Midbrain (tissue), 1 donor: ENCODE measurements at regions not wholly inside any gene's neighbourhood (a gene's known extent, or its start where the extent isn't known, plus 50 kb on each side); places are given as distances from the start of the nearest gene placed in this dataset.
A peak's percentile ranks its signal among the peaks of the same experiment; 100 is the strongest.
"Not testable (repeated sequence)": the region's sequence is repeated elsewhere in the genome, so short reads cannot be mapped to it uniquely, and the experiment has no call there.

Experiments
- DNase-seq: peaks from one replicate; lab custom pipeline; 2025; lab: John Stamatoyannopoulos, UW

DNA sequence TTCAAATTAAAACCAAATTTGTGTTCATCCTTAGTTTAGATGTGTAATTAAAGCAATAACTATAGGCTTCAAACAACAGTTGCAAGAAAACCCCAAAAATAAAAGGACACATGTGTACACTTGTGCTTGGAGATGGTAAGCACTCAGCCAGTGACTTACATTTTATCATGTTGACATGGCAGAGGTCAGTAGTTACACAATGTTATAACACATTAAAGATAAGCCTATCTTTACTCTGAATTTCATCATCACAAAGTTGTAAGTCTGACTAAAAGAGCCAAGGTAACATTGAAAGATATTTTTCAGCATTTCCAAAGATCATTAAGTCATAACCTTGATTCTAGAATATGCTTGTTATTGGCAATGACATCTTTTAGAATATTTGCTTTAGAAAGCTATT is 98.5 kb upstream of the PNPLA4 start:
- no peak for DNase-seq

DNA sequence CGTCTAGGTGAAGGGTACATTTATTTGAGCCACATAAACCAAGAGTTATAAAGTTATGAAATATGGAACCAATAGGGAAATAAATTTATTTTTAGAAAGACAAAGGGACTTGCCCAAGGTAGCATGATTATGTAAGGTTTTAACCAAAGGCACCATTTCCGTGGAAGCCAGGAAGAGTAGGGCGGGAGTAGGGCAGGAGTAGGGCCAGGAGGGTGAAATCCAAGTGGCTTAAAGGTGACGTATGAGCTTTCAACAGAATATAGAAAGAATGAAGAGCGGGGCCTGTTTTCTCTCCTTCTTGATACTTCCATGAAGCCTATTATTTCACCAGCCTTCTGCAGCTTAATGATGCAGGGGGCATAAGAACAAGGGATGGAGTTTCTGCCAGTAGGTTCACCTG is 91.7 kb upstream of the PNPLA4 start:
- DNase-seq, result no peak

DNA sequence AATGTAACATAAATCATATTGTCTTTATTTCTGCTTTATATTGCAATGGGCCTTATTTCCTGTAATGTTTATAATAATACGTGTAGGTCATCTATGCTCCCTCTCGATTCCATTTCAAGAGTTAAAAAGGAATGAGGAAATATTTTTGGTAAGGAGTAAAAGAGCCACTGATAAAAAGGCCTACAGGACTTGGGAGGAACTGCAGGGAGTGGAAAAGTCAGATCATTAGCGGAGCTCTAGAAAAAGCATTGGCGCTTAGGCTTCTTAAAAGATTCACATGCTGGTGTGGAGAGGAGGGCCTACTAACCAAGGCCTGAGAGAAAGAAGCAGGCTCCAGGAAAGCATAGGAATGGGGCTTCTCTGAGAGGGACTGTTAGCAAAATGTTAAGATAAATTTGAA is 82.9 kb upstream of the PNPLA4 start:
- DNase-seq, result no peak

DNA sequence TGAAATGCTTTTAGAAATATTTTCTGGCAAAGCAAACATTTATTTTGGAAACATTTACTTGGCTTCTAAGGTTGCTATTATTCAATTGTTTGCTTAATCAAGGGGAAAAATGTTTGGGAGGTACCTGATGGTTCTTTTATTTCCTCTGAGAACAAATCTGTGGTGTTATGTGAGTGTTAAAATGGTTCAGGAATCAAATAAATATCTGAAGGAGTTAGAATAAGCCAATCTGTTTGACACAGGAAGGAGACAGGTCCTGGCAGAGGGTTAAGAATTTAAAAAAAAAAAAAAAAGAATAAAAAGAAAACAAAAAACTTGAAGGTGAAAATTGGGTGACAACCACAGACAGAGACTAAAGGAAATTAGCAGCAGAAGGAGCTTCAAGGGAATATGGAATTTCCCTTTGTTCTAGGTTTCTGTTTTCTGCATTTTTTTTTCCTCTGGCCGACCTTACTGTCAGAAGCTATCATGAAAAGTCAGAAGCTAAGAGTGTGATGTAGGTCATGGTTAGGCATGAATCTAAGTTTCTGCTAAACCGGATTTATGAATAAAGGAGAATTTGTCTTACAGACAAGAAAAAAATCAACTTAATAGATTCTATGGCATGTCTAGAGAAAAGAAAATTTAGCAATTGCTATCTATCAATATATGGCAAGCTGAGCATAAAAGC is 78.6 kb upstream of the PNPLA4 start:
- no peak for DNase-seq

DNA sequence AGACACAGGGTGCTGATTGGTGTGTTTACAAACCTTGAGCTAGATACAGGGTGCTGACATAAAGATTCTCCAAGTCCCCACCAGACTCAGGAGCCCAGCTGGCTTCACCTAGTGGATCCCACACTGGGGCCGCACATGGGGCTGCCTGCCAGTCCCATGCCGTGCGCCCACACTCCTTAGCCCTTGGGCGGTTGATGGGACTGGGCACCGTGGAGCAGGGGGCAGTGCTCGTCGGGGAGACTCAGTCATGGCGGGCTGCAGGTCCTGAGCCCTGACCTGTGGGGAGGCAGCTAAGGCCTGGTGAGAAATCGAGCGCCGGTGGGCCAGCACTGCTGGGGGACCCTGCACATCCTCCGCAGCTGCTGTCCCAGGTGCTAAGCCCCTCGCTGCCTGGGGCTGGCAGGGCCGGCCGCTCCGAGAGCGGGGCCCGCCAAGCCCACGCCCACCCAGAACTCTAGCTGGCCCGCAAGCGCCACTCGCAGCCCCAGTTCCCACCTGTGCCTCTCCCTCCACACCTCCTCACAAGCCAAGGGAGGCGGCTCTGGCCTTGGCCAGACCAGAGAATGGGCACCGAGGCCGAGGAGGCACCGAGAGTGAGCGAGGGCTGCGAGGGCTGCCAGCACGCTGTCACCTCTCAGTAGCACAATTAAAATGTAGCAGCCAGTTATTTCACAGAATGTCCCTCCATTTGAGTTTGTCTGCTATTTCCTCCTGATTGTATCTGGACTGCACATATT is 76.1 kb upstream of the PNPLA4 start:
- DNase-seq, result no peak

DNA sequence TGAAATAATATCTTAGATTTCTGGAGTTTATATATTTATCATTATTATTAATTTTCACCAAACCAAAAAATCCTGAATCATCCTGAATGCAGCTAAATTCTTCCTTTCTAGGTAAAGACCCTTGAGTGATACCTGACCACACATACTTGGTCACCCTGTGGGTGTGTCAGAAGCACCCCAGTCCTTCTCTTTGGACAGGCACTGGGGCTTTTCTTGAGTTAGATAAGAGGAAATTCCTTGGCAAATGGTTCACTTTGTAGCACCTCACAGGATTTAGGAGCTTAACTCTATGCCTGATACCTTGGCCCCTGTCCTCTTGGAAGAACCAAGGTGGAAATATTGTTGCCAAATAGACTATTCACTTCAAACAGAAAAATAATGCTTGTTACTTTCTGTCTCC is 69.6 kb upstream of the PNPLA4 start:
- DNase-seq, result no peak

DNA sequence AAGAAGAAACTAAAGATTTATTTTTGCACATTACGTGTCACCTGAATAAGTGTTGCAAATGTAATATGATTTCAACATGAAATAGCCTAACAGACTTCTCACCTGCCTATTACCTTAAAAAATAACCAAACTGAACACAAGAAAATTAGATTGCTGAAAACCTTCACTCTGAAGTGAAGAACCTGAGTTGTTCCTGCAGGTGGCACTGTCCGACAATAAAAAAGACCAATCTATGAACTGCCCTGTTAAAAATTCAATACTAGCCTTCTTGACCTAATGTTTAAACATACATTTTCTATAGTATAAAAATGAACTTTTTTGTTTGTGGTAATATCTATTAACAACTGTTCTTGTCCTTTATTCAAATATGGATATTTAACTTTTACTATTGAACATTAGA is 69.2 kb upstream of the PNPLA4 start:
- peak; percentile 20 for DNase-seq

DNA sequence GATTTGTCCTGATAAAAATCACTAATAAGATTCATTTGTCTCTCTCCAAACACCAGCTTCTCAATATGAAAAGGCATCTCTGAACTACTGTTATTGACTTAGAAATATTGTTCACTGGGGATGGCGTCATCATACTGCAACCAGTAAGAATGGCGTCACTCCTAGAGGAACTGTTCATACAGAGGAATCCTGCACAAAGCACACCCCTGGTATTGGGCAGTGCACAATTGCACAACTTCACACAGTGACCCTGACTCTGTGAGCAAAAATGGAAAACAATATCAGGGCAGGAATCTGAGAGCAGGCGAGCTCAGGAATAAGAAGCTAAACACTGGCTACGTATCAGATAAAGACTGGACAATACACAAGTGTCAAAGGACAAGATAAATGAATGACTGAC is 66.7 kb upstream of the PNPLA4 start:
- no peak for DNase-seq

DNA sequence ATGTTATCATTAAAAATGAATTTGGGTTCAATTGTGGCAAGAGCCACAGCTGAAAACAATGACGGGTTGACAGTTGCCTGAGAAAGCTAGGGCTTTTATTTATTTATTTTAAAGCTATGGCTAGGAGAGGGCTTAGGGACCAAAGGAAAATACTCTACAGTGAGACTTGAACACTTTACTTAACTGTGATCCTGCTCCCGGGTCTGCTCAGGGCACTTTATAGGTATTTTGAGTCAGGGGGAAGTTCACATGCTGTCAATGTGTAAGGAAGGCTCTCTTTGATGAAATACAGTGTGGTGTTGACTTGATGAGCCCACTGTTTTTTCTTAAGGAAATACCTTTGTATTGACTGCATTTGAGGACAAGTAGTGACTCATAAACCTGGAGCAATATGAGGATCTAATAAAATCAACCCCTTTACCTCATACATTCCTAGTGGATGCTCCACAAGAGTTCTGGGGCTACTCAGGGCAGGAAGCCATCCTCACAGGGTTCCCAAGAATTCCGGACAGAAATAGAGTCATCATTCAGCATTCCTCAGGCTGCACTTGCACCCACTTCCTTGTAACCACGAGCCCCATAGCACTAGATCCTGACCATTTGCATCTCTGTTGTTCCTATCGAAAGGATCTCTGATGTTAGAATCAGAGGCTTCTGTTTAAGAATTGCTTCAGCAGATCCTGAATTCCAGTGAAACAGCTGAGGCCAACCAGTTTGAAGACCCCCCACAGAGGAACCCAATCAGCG is 61.0 kb upstream of the PNPLA4 start:
- not testable (repeated sequence) for DNase-seq

DNA sequence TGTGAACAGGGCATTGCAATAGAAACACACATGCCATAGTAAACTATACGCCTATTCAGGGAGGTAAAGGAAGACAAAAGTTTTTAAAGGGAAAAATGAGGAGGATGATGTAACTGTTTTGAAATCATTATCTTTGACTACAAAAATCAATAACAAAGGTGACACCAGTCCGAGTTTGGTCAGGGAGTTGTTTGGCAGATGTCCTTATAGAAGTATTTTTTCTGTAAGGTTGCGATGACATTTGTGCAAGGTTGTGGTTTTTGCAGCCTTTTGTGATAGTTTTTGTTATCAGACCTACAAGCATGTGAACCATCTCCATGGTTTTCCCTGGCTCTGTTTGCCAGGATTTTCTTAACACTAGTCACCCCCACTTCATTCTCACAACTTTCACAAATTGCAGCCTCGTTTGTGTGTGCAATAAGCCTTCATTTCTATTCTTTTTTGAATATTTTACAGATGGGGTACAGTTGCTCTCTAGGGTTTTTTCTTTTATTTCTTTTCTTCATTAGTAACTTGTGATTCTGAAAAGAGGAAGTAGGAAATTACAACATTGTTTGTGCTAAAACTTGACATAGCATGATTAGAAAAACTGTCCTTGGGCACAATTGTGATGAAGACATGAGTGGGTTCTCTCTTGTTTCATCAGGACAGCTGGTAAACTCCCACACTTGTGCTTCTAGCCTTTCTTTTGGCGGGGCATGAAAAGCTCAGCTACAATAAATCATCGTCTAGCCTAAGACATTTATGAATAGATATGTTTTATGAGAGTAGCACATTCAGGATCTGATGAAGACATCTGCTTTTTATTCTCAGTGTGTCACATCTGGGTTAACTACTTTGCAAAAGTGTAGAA is 60.2 kb upstream of the PNPLA4 start:
- no peak for DNase-seq

DNA sequence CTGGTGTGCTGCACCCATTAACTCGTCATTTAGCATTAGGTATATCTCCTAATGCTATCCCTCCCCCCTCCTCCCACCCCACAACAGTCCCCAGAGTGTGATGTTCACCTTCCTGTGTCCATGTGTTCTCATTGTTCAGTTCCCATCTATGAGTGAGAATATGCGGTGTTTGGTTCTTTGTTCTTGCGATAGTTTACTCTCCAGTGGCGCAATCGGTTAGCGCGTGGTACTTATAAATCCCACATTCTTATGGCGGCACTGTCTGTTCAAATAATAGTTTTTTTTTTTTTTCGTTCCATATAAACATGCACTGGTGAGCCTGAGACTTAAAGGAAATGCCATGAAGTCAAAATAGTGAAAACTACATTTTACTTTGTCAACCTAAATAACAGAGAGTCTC is 59.5 kb upstream of the PNPLA4 start:
- not testable (repeated sequence) for DNase-seq

DNA sequence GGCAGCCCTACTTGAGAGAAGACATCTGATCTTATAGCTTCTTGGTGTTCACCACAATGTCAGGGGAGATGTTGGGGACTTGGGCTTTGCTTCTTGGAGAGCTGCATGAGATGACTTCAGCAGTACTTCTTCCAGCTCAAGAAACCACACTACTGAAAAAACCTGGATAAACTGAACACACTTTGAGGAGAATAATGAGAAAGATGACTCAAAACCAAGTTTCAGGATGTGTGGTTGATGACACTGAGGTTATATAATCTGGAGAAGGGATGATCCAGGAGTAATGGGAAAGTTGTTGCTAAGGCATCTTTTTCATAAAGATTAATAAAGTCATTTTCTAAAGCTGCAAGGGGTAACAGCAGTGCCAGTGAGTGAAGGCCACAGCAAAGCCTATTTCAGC is 58.4 kb upstream of the PNPLA4 start:
- no peak for DNase-seq

DNA sequence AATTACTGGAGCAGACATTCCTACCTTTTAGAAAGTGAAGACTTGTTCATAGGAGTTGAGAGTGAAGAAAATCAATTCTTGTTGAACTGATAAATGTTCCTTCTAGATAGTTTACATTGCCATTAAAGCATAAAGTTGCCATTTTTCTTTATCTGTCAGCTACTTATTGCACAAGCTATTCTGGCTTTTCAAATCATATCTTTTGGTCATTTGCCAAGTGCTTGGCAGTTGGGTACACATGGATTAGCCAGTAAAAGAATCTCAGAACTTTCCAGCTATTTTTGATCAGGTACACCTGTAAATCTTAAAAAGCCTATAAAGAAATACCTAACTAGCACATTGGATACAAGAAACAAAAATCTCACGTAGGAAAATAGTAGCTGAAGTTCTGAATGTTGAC is 56.4 kb upstream of the PNPLA4 start:
- DNase-seq, result no peak
